ENCODE measurements at regions not wholly inside any gene's neighbourhood (a gene's known extent, or its start where the extent isn't known, plus 50 kb on each side); places are given as distances from the start of the nearest gene placed in this dataset.

GRCh38 chr11:98455500-98456307 lies 565.0 kb upstream of the CNTN5 start:
- H3K9me2 ChIP-seq, result no peaks in the 10 kb centered on the region
- CTCF ChIA-PET, result no interaction called here
- TF ChIP-seq CHD2 (IDR thresholded peaks at IDR 0.05; ENCODE audit: low read length, partially characterized antibody) (no peak), MEF2A (IDR thresholded peaks at IDR 0.05; ENCODE audit: borderline replicate concordance, low read depth) (no peak), FOSL2 (IDR thresholded peaks at IDR 0.05; ENCODE audit: borderline replicate concordance, low read depth) (no peak), GABPA (IDR thresholded peaks at IDR 0.05; ENCODE audit: low read depth) (no peak), GATA2 (CRISPR knock-in tag; IDR thresholded peaks at IDR 0.05) (no peak), USF1 (IDR thresholded peaks at IDR 0.05; ENCODE audit: borderline replicate concordance, low read depth) (no peak)
- H3K27me3 ChIP-seq (ENCODE audit: insufficient read depth), result no peaks in the 10 kb centered on the region
- no peak overlapping the region for H2AFZ ChIP-seq (ENCODE audit: low read depth)
- POLR2A ChIA-PET, result no interaction called here
- H3K4me1 ChIP-seq (ENCODE audit: control insufficient read depth in 1 of 2, insufficient read depth in 2 of 2, low read depth in 1 of 2, low read length in 1 of 2), result no peaks in the 10 kb centered on the region
- H3K9me3 ChIP-seq, result no peaks in the 10 kb centered on the region
- no peaks in the 10 kb centered on the region for H3F3A ChIP-seq (replicated peaks; ENCODE audit: insufficient read depth)
- no peak overlapping the region for H3K9ac ChIP-seq
- H4K20me1 ChIP-seq (ENCODE audit: insufficient read depth), result no peaks in the 10 kb centered on the region
- H3K27ac ChIP-seq (ENCODE audit: low read depth in 2 of 2, low read length in 1 of 2), result no peak overlapping the region
- H3K4me2 ChIP-seq, result no peak overlapping the region
- H3K36me3 ChIP-seq (replicated peaks in 1 of 2; ENCODE audit: control insufficient read depth in 1 of 2, insufficient read depth in 2 of 2, low read length in 1 of 2), result no peaks in the 10 kb centered on the region
- no peak overlapping the region for H3K4me3 ChIP-seq (ENCODE audit: low read depth in 2 of 2, low read length in 1 of 2)
- H3K79me2 ChIP-seq (ENCODE audit: insufficient read depth), result no peaks in the 10 kb centered on the region
- 23% methylated on average over 12 of the region's 14 CpGs for WGBS (ENCODE audit: low lambda C conversion rate)
- no peak for DNase-seq

DNA sequence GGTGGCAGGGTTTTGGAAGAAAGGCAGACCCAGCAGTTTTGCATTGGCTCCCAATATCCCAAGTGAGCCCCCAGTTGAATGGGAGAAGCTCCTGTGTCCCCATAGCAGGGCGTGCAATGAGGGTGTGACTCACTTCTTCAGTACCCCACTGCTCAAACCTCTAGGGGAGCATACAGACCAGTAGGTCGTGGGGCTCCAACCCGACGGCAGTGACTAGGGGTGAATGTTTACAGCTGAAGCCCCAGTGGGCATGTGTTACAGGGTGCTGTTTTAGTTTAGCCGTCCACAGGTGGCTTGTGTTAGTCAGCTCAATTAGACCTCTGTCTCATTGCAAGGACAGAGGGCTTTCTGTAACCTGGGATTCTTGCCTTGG lies 564.5 kb upstream of the CNTN5 start:
- H3K4me2 ChIP-seq, result no peak overlapping the region
- H3K79me2 ChIP-seq (ENCODE audit: insufficient read depth), result no peaks in the 10 kb centered on the region
- no peaks in the 10 kb centered on the region for H4K20me1 ChIP-seq (ENCODE audit: insufficient read depth)
- H3K36me3 ChIP-seq (replicated peaks in 1 of 2; ENCODE audit: control insufficient read depth in 1 of 2, insufficient read depth in 2 of 2, low read length in 1 of 2), result no peaks in the 10 kb centered on the region
- no peak overlapping the region for H3K4me3 ChIP-seq (ENCODE audit: low read depth in 2 of 2, low read length in 1 of 2)
- POLR2A ChIA-PET, result no interaction called here
- CTCF ChIA-PET, result no interaction called here
- no peak for DNase-seq
- no peaks in the 10 kb centered on the region for H3K27me3 ChIP-seq (ENCODE audit: insufficient read depth)
- no peak overlapping the region for H3K9ac ChIP-seq
- no peaks in the 10 kb centered on the region for H3K9me3 ChIP-seq
- H3F3A ChIP-seq (replicated peaks; ENCODE audit: insufficient read depth), result no peaks in the 10 kb centered on the region
- no peak overlapping the region for H3K27ac ChIP-seq (ENCODE audit: low read depth in 2 of 2, low read length in 1 of 2)
- 0% methylated on average over 2 of the region's 5 CpGs for WGBS (ENCODE audit: low lambda C conversion rate)
- no peak overlapping the region for H2AFZ ChIP-seq (ENCODE audit: low read depth)
- no peaks in the 10 kb centered on the region for H3K4me1 ChIP-seq (ENCODE audit: control insufficient read depth in 1 of 2, insufficient read depth in 2 of 2, low read depth in 1 of 2, low read length in 1 of 2)
- no peaks in the 10 kb centered on the region for H3K9me2 ChIP-seq
- TF ChIP-seq NRF1 (IDR thresholded peaks at IDR 0.05; ENCODE audit: low read depth, low read length) (no peak), GATA2 (CRISPR knock-in tag; IDR thresholded peaks at IDR 0.05) (no peak), JUND (IDR thresholded peaks at IDR 0.05) (no peak), EP300 (IDR thresholded peaks at IDR 0.05; ENCODE audit: borderline replicate concordance in 1 of 2, low read depth in 1 of 2, low read length in 1 of 2) (no peak), FOXM1 (IDR thresholded peaks at IDR 0.05; ENCODE audit: low read depth) (no peak), TCF12 (IDR thresholded peaks at IDR 0.05) (no peak), RCOR1 (IDR thresholded peaks at IDR 0.05; ENCODE audit: low read length) (no peak), RXRA (IDR thresholded peaks at IDR 0.05; ENCODE audit: borderline replicate concordance, low read depth) (no peak), TEAD4 (IDR thresholded peaks at IDR 0.05; ENCODE audit: borderline replicate concordance, insufficient read depth) (no peak), CHD2 (IDR thresholded peaks at IDR 0.05; ENCODE audit: low read length, partially characterized antibody) (no peak), ZBTB33 (IDR thresholded peaks at IDR 0.05; ENCODE audit: borderline replicate concordance, low read depth) (no peak), RAD21 (IDR thresholded peaks at IDR 0.05; ENCODE audit: low read length) (no peak), MEF2A (IDR thresholded peaks at IDR 0.05; ENCODE audit: borderline replicate concordance, low read depth) (no peak), POLR2AphosphoS5 (IDR thresholded peaks at IDR 0.05; ENCODE audit: low read depth, low read length) (no peak)
- TF ChIP-seq, protein P1, sequence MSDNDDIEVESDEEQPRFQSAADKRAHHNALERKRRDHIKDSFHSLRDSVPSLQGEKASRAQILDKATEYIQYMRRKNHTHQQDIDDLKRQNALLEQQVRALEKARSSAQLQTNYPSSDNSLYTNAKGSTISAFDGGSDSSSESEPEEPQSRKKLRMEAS (IDR thresholded peaks at IDR 0.05; ENCODE audit: low read depth), result no peak
- TF ChIP-seq, protein P2, sequence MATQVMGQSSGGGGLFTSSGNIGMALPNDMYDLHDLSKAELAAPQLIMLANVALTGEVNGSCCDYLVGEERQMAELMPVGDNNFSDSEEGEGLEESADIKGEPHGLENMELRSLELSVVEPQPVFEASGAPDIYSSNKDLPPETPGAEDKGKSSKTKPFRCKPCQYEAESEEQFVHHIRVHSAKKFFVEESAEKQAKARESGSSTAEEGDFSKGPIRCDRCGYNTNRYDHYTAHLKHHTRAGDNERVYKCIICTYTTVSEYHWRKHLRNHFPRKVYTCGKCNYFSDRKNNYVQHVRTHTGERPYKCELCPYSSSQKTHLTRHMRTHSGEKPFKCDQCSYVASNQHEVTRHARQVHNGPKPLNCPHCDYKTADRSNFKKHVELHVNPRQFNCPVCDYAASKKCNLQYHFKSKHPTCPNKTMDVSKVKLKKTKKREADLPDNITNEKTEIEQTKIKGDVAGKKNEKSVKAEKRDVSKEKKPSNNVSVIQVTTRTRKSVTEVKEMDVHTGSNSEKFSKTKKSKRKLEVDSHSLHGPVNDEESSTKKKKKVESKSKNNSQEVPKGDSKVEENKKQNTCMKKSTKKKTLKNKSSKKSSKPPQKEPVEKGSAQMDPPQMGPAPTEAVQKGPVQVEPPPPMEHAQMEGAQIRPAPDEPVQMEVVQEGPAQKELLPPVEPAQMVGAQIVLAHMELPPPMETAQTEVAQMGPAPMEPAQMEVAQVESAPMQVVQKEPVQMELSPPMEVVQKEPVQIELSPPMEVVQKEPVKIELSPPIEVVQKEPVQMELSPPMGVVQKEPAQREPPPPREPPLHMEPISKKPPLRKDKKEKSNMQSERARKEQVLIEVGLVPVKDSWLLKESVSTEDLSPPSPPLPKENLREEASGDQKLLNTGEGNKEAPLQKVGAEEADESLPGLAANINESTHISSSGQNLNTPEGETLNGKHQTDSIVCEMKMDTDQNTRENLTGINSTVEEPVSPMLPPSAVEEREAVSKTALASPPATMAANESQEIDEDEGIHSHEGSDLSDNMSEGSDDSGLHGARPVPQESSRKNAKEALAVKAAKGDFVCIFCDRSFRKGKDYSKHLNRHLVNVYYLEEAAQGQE (IDR thresholded peaks at IDR 0.05; ENCODE audit: low read depth, low read length), result no peak

All from SK-N-SH (cell line).